CD4-positive, alpha-beta T cell (primary cell): ENCODE measurements at regions not wholly inside any gene's neighbourhood (a gene's known extent, or its start where the extent isn't known, plus 50 kb on each side); places are given as distances from the start of the nearest gene placed in this dataset.

Source experiments
- ATAC-seq: fragments of 200-7000 bp; cut with Tn5 transposase; one replicate; pipeline ENCODE4 v1.10.0; 2022; ENCODE audit warnings: mild to moderate bottlenecking; ENCODE audit not compliant: poor library complexity
- CTCF ChIA-PET: fragments of 350-600 bp; sonication (Branson Sonifier 250); formaldehyde crosslinking; loops from one replicate; lab custom pipeline; 2021; ENCODE audit warnings: antibody characterized with exemption, inconsistent platforms; lab: Charles Lee
- POLR2A ChIA-PET: fragments of 350-600 bp; sonication (Branson Sonifier 250); formaldehyde crosslinking; loops from one replicate; lab custom pipeline; 2021; ENCODE audit warnings: antibody characterized with exemption, inconsistent platforms; lab: Charles Lee
- DNase-seq, 14 experiments: peaks; one replicate each; pipeline ENCODE4 v3.0.0-alpha.2; 2013 to 2020; ENCODE audit warnings: mixed read lengths in 2 of 14
- H3K27ac ChIP-seq, 2 donors: one replicate each; pipeline versions ENCODE4 v1.5.1 to v1.7.0; 2013; ENCODE audit warnings: low read length in 2 of 2, low read depth in 1 of 2, mild to moderate bottlenecking in 1 of 2
- H3K27me3 ChIP-seq, 2 experiments: 1 replicate in 1 of 2; 2 replicates in 1 of 2; pipeline versions ENCODE4 v1.6.1 to v1.7.0; 2013; ENCODE audit warnings: low read length in 2 of 2, control low read depth in 1 of 2, mild to moderate bottlenecking in 1 of 2, moderate library complexity in 1 of 2; ENCODE audit not compliant: insufficient read depth in 2 of 2, control insufficient read depth in 1 of 2
- H3K36me3 ChIP-seq: one replicate; pipeline ENCODE4 v1.6.1; 2013; ENCODE audit warnings: low read length, control low read depth; ENCODE audit not compliant: insufficient read depth
- H3K4me1 ChIP-seq: one replicate; pipeline ENCODE4 v1.6.1; 2013; ENCODE audit warnings: low read length, control low read depth; ENCODE audit not compliant: insufficient read depth
- H3K4me3 ChIP-seq: one replicate; pipeline ENCODE4 v1.5.1; 2013; ENCODE audit warnings: mild to moderate bottlenecking, low read length, moderate library complexity
- H3K9me3 ChIP-seq, 2 experiments: 1 replicate in 1 of 2; 2 replicates in 1 of 2; pipeline versions ENCODE4 v1.6.1 to v1.7.0; 2013; ENCODE audit warnings: low read length in 2 of 2, mild to moderate bottlenecking in 2 of 2, control low read depth in 1 of 2, moderate library complexity in 1 of 2; ENCODE audit not compliant: control insufficient read depth in 1 of 2, insufficient read depth in 1 of 2
- H3K27ac Mint-ChIP-seq: one replicate; pipeline ENCODE4 v1.8.0; 2020; ENCODE audit warnings: mixed read lengths
- H3K27me3 Mint-ChIP-seq: one replicate; pipeline ENCODE4 v1.8.0; 2021; ENCODE audit warnings: mixed read lengths
- H3K36me3 Mint-ChIP-seq: one replicate; pipeline ENCODE4 v1.8.0; 2021; ENCODE audit warnings: low read depth, mixed read lengths
- H3K4me1 Mint-ChIP-seq: one replicate; pipeline ENCODE4 v1.8.0; 2021; ENCODE audit warnings: low read depth, mixed read lengths
- H3K4me3 Mint-ChIP-seq: one replicate; pipeline ENCODE4 v1.8.0; 2020; ENCODE audit warnings: mild to moderate bottlenecking, mixed read lengths
- H3K9me3 Mint-ChIP-seq: one replicate; pipeline ENCODE4 v1.8.0; 2020; ENCODE audit warnings: mixed read lengths
- CTCF ChIP-seq: fragments of 200-600 bp; IDR thresholded peaks from one replicate; pipeline ENCODE4 v1.8.0; 2022; ENCODE audit warnings: antibody characterized with exemption, mild to moderate bottlenecking
- intact Hi-C, 2 experiments: fragments of 100-400 bp; cut with DNase I in 1 of 2; cut with micrococcal nuclease in 1 of 2; formaldehyde crosslinking; loops; one replicate each; pipeline versions ENCODE4 v1.15.1 to v1.9.0; 2023 to 2025; cut with DNase I, micrococcal nuclease

- Mint-ChIP-seq H3K27me3 (no peaks in the 10 kb centered on the region), H3K4me1 (no peaks in the 10 kb centered on the region), H3K27ac (no peak overlapping the region), H3K36me3 (no peaks in the 10 kb centered on the region), H3K4me3 (no peak overlapping the region), H3K9me3 (peaks cover 10% of the 10 kb centered on the region)
- H3K36me3 ChIP-seq: no peaks in the 10 kb centered on the region
- H3K4me1 ChIP-seq: no peaks in the 10 kb centered on the region
- ATAC-seq: no peak
- POLR2A ChIA-PET: no interaction called here
- no peak for DNase-seq
- peaks cover 0 to 15% of the 10 kb centered on the region in 2 experiments for H3K9me3 ChIP-seq
- CTCF ChIA-PET: no interaction called here
- intact Hi-C loops: no loop called here
- TF ChIP-seq CTCF: no peak
- no peak overlapping the region for H3K4me3 ChIP-seq
- no peak overlapping the region for H3K27ac ChIP-seq
- no peaks in the 10 kb centered on the region for H3K27me3 ChIP-seq
These were observed 2377.0 kb upstream of the WWC1 start for GRCh38 chr5:165914456-165914855.

- no peak overlapping the region for H3K27ac Mint-ChIP-seq
- no peak for ATAC-seq
- Histone ChIP-seq H3K9me3 (peaks cover 0 to 15% of the 10 kb centered on the region in 2 experiments), H3K4me3 (no peak overlapping the region), H3K27me3 (no peaks in the 10 kb centered on the region), H3K4me1 (no peaks in the 10 kb centered on the region), H3K27ac (no peak overlapping the region), H3K36me3 (no peaks in the 10 kb centered on the region)
- ChIA-PET CTCF (no interaction called here), POLR2A (no interaction called here)
- intact Hi-C loops: no loop called here
- H3K27me3 Mint-ChIP-seq: no peaks in the 10 kb centered on the region
- TF ChIP-seq CTCF: no peak
- H3K4me3 Mint-ChIP-seq: no peak overlapping the region
- H3K4me1 Mint-ChIP-seq: no peaks in the 10 kb centered on the region
- DNase-seq: no peak
- H3K36me3 Mint-ChIP-seq: no peaks in the 10 kb centered on the region
- H3K9me3 Mint-ChIP-seq: peaks cover 4% of the 10 kb centered on the region
These were observed 2372.2 kb upstream of the WWC1 start for GRCh38 chr5:165919196-165919595.

GRCh38 chr5:165920655-165921054 lies 2370.8 kb upstream of the WWC1 start:
- H3K36me3 ChIP-seq: no peaks in the 10 kb centered on the region
- POLR2A ChIA-PET: no interaction called here
- peaks cover 5% of the 10 kb centered on the region for H3K9me3 Mint-ChIP-seq

More at GRCh38 chr5:165920655-165921054, 2370.8 kb upstream of the WWC1 start:
- no peak for DNase-seq
- Histone ChIP-seq H3K9me3 (peaks cover 0 to 15% of the 10 kb centered on the region in 2 experiments), H3K27ac (no peak overlapping the region), H3K4me3 (no peak overlapping the region), H3K4me1 (no peaks in the 10 kb centered on the region), H3K27me3 (no peaks in the 10 kb centered on the region)
- TF ChIP-seq CTCF: no peak
- CTCF ChIA-PET: interaction anchor here (0.7 kb wide), 1 partner anchor 1209 kb away, joined by 4 read pairs; no protein-coding TSS in a partner anchor
- no peaks in the 10 kb centered on the region for H3K27me3 Mint-ChIP-seq
- H3K4me1 Mint-ChIP-seq: no peaks in the 10 kb centered on the region
- no peak overlapping the region for H3K27ac Mint-ChIP-seq
- intact Hi-C loops: no loop called here
- no peak for ATAC-seq
- H3K4me3 Mint-ChIP-seq: no peak overlapping the region
- no peaks in the 10 kb centered on the region for H3K36me3 Mint-ChIP-seq
